Neural progenitor cell (in vitro differentiated cells): ENCODE measurements at regions not wholly inside any gene's neighbourhood (a gene's known extent, or its start where the extent isn't known, plus 50 kb on each side); places are given as distances from the start of the nearest gene placed in this dataset.

Source experiments
- DNase-seq: peaks from one replicate; pipeline ENCODE4 v3.0.0-alpha.2; 2016; ENCODE audit warnings: low spot score
- H2AFZ ChIP-seq: fragments of 200-600 bp; sonication (generic); replicated peaks from 2 replicates; pipeline ENCODE4 v1.6.1; 2016; ENCODE audit warnings: antibody characterized with exemption
- H3F3A ChIP-seq: fragments of 200-600 bp; sonication (generic); 2 replicates; pipeline ENCODE4 v1.6.1; 2016; ENCODE audit warnings: antibody characterized with exemption, low read depth
- H3K27ac ChIP-seq: fragments of 200-600 bp; sonication (generic); 2 replicates; pipeline ENCODE4 v1.5.1; 2016; ENCODE audit warnings: mild to moderate bottlenecking
- H3K27me3 ChIP-seq: fragments of 200-600 bp; sonication (generic); 2 replicates; pipeline ENCODE4 v1.6.1; 2016; ENCODE audit warnings: mild to moderate bottlenecking, moderate library complexity
- H3K36me3 ChIP-seq: fragments of 200-600 bp; sonication (generic); 2 replicates; pipeline ENCODE4 v1.5.1; 2016
- H3K4me1 ChIP-seq: fragments of 200-600 bp; sonication (generic); 2 replicates; pipeline ENCODE4 v1.6.1; 2016; ENCODE audit warnings: mixed run types
- H3K4me2 ChIP-seq: fragments of 200-600 bp; sonication (generic); 2 replicates; pipeline ENCODE4 v1.6.1; 2016
- H3K4me3 ChIP-seq: fragments of 200-600 bp; sonication (generic); 2 replicates; pipeline ENCODE4 v1.5.1; 2016
- H3K79me2 ChIP-seq: fragments of 200-600 bp; sonication (generic); 2 replicates; pipeline ENCODE4 v1.6.1; 2016; ENCODE audit warnings: low read depth
- H3K9ac ChIP-seq: fragments of 200-600 bp; sonication (generic); 2 replicates; pipeline ENCODE4 v1.6.1; 2016
- H3K9me3 ChIP-seq: fragments of 200-600 bp; sonication (generic); 2 replicates; pipeline ENCODE4 v1.5.1; 2016; ENCODE audit warnings: low read depth
- H4K20me1 ChIP-seq: fragments of 200-600 bp; sonication (generic); 2 replicates; pipeline ENCODE4 v1.6.1; 2016; ENCODE audit warnings: low read depth
- H3K27ac Mint-ChIP-seq: 3 replicates; pipeline ENCODE4 v1.8.0; 2021; ENCODE audit warnings: mixed read lengths
- H3K27me3 Mint-ChIP-seq: 2 replicates; pipeline ENCODE4 v1.8.0; 2022; ENCODE audit warnings: low read depth, mild to moderate bottlenecking, inconsistent platforms, moderate library complexity, mixed read lengths; ENCODE audit not compliant: insufficient read depth
- H3K36me3 Mint-ChIP-seq: 3 replicates; pipeline ENCODE4 v1.8.0; 2021; ENCODE audit warnings: mixed read lengths
- H3K4me1 Mint-ChIP-seq: 3 replicates; pipeline ENCODE4 v1.8.0; 2021; ENCODE audit warnings: mixed read lengths
- H3K4me3 Mint-ChIP-seq: 3 replicates; pipeline ENCODE4 v1.8.0; 2021; ENCODE audit warnings: mild to moderate bottlenecking, moderate library complexity, mixed read lengths
- H3K9me3 Mint-ChIP-seq: 3 replicates; pipeline ENCODE4 v1.8.0; 2020; ENCODE audit warnings: mixed read lengths
- CTCF ChIP-seq: fragments of 200-600 bp; sonication (generic); IDR thresholded peaks from 2 replicates; pipeline ENCODE4 v1.5.1; 2017; ENCODE audit warnings: antibody characterized with exemption, mild to moderate bottlenecking
- EZH2 ChIP-seq: fragments of 200-600 bp; sonication (generic); IDR thresholded peaks from 2 replicates; pipeline ENCODE4 v1.6.1; 2017; ENCODE audit warnings: antibody characterized with exemption, mild to moderate bottlenecking, moderate library complexity
- EZH2phosphoT487 ChIP-seq: fragments of 200-600 bp; sonication (generic); IDR thresholded peaks from 2 replicates; pipeline ENCODE4 v1.6.1; 2017; ENCODE audit warnings: antibody characterized with exemption

DNA sequence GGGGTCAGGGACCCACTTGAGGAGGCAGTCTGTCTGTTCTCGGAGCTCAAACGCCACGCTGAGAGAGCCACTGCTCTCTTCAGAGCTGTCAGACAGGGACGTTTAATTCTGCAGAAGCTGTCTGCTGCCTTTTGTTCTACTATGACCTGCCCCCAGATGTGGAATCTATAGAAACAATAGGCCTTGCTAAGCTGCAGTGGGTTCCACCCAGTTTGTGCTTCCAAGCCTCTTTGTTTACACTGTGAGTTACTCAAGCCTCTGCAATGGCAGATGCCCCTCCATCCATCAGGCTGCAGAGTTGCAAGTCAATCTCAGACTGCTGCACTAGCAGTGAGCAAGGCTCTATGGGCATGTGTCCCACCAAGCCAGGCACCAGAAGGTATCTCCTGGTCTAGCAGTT lies 158.1 kb downstream of the DTHD1 start:
- peaks cover 5% of the 10 kb centered on the region for H3K9me3 Mint-ChIP-seq
- Histone ChIP-seq H3K79me2 (no peaks in the 10 kb centered on the region), H3K4me3 (no peak overlapping the region), H3F3A (no peaks in the 10 kb centered on the region), H3K4me2 (peak overlapping the region; percentile 61), H2AFZ (peak overlapping the region; percentile 34), H3K9me3 (no peaks in the 10 kb centered on the region), H3K27ac (no peak overlapping the region), H4K20me1 (no peaks in the 10 kb centered on the region), H3K36me3 (no peaks in the 10 kb centered on the region), H3K27me3 (no peaks in the 10 kb centered on the region), H3K9ac (no peak overlapping the region), H3K4me1 (peaks cover 8% of the 10 kb centered on the region)
- no peak overlapping the region for H3K27ac Mint-ChIP-seq
- peaks cover 2% of the 10 kb centered on the region for H3K36me3 Mint-ChIP-seq
- TF ChIP-seq CTCF, result no peak
- no peak for TF ChIP-seq EZH2phosphoT487
- no peak for TF ChIP-seq EZH2
- peak; percentile 80 for DNase-seq
- peaks cover 3% of the 10 kb centered on the region for H3K27me3 Mint-ChIP-seq
- H3K4me3 Mint-ChIP-seq, result no peak overlapping the region
- peaks cover 5% of the 10 kb centered on the region for H3K4me1 Mint-ChIP-seq

GRCh38 chr4:36445480-36445879 lies 164.1 kb downstream of the DTHD1 start:
- Histone ChIP-seq H3K79me2 (no peaks in the 10 kb centered on the region), H3K4me2 (no peak overlapping the region), H3K36me3 (no peaks in the 10 kb centered on the region), H3K4me3 (no peak overlapping the region), H3K9ac (no peak overlapping the region), H3K9me3 (no peaks in the 10 kb centered on the region), H3K4me1 (no peaks in the 10 kb centered on the region), H2AFZ (no peak overlapping the region), H3F3A (no peaks in the 10 kb centered on the region), H3K27ac (no peak overlapping the region), H3K27me3 (no peaks in the 10 kb centered on the region), H4K20me1 (no peaks in the 10 kb centered on the region)
- Mint-ChIP-seq H3K9me3 (no peaks in the 10 kb centered on the region), H3K27ac (no peak overlapping the region), H3K36me3 (no peaks in the 10 kb centered on the region), H3K27me3 (peaks cover 2% of the 10 kb centered on the region), H3K4me1 (no peaks in the 10 kb centered on the region), H3K4me3 (no peak overlapping the region)
- TF ChIP-seq EZH2 (no peak), EZH2phosphoT487 (no peak), CTCF (no peak)
- no peak for DNase-seq

GRCh38 chr4:36446275-36446674 lies 164.9 kb downstream of the DTHD1 start:
- Histone ChIP-seq H4K20me1 (no peaks in the 10 kb centered on the region), H3K9ac (no peak overlapping the region), H3K9me3 (no peaks in the 10 kb centered on the region), H3K4me1 (no peaks in the 10 kb centered on the region), H3K27me3 (no peaks in the 10 kb centered on the region), H2AFZ (no peak overlapping the region), H3K79me2 (no peaks in the 10 kb centered on the region), H3K27ac (no peak overlapping the region), H3K4me3 (no peak overlapping the region), H3K4me2 (no peak overlapping the region), H3F3A (no peaks in the 10 kb centered on the region), H3K36me3 (no peaks in the 10 kb centered on the region)
- TF ChIP-seq EZH2phosphoT487, result no peak
- TF ChIP-seq EZH2, result no peak
- TF ChIP-seq CTCF, result no peak
- Mint-ChIP-seq H3K27me3 (peaks cover 2% of the 10 kb centered on the region), H3K36me3 (no peaks in the 10 kb centered on the region), H3K27ac (no peak overlapping the region), H3K4me3 (no peak overlapping the region), H3K9me3 (no peaks in the 10 kb centered on the region), H3K4me1 (no peaks in the 10 kb centered on the region)
- no peak for DNase-seq

- Mint-ChIP-seq H3K36me3 (no peaks in the 10 kb centered on the region), H3K27me3 (no peaks in the 10 kb centered on the region), H3K27ac (no peak overlapping the region), H3K9me3 (no peaks in the 10 kb centered on the region), H3K4me1 (no peaks in the 10 kb centered on the region), H3K4me3 (no peak overlapping the region)
- Histone ChIP-seq H3K27me3 (no peaks in the 10 kb centered on the region), H3K4me1 (no peaks in the 10 kb centered on the region), H3K27ac (no peak overlapping the region), H3K9ac (no peak overlapping the region), H2AFZ (no peak overlapping the region), H3F3A (no peaks in the 10 kb centered on the region), H3K79me2 (no peaks in the 10 kb centered on the region), H3K4me2 (no peak overlapping the region), H3K36me3 (no peaks in the 10 kb centered on the region), H3K4me3 (no peak overlapping the region), H4K20me1 (no peaks in the 10 kb centered on the region), H3K9me3 (no peaks in the 10 kb centered on the region)
- DNase-seq, result no peak
- TF ChIP-seq CTCF, result no peak
- TF ChIP-seq EZH2phosphoT487, result no peak
- no peak for TF ChIP-seq EZH2
Measured at GRCh38 chr4:36461344-36461743, 179.9 kb downstream of the DTHD1 start.
